ENCODE measurements at regions not wholly inside any gene's neighbourhood (a gene's known extent, or its start where the extent isn't known, plus 50 kb on each side); places are given as distances from the start of the nearest gene placed in this dataset.

GRCh38 chr14:61878931-61879330, 116.7 kb downstream of the SNAPC1 start:
- TF ChIP-seq, protein P1, sequence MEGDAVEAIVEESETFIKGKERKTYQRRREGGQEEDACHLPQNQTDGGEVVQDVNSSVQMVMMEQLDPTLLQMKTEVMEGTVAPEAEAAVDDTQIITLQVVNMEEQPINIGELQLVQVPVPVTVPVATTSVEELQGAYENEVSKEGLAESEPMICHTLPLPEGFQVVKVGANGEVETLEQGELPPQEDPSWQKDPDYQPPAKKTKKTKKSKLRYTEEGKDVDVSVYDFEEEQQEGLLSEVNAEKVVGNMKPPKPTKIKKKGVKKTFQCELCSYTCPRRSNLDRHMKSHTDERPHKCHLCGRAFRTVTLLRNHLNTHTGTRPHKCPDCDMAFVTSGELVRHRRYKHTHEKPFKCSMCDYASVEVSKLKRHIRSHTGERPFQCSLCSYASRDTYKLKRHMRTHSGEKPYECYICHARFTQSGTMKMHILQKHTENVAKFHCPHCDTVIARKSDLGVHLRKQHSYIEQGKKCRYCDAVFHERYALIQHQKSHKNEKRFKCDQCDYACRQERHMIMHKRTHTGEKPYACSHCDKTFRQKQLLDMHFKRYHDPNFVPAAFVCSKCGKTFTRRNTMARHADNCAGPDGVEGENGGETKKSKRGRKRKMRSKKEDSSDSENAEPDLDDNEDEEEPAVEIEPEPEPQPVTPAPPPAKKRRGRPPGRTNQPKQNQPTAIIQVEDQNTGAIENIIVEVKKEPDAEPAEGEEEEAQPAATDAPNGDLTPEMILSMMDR (IDR thresholded peaks at IDR 0.05), result no peak
- TF ChIP-seq POLR2A (IDR thresholded peaks at IDR 0.05), result no peak
